A673 (cell line): ENCODE measurements at regions not wholly inside any gene's neighbourhood (a gene's known extent, or its start where the extent isn't known, plus 50 kb on each side); places are given as distances from the start of the nearest gene placed in this dataset.

Experiments
- BruUV-seq: library from RNA; stranded (reverse); fragments of 400-500 nt; replicated peaks from 2 replicates; lab custom pipeline; 2021; lab: Mats Ljungman, UMichigan
- CTCF ChIA-PET: fragments of 300-600 bp; sonication (Branson Sonifier 250); formaldehyde crosslinking; loops from one replicate; lab custom pipeline; 2022; ENCODE audit warnings: antibody characterized with exemption; lab: Charles Lee
- POLR2A ChIA-PET: fragments of 300-600 bp; sonication (Branson Sonifier 250); formaldehyde crosslinking; loops from one replicate; lab custom pipeline; 2022; ENCODE audit warnings: antibody characterized with exemption; ENCODE audit not compliant: low non-redundant PET; lab: Charles Lee
- DNase-seq: peaks from one replicate; pipeline ENCODE4 v3.0.0-alpha.2; 2015; ENCODE audit warnings: low spot score
- H3K27ac ChIP-seq: fragments of 200-600 bp; sonication (generic); 2 replicates; pipeline ENCODE4 v1.5.1; 2016; ENCODE audit warnings: mixed run types, low read depth, mild to moderate bottlenecking, mixed read lengths, antibody characterized with exemption, low read length; ENCODE audit not compliant: poor library complexity, severe bottlenecking
- H3K27me3 ChIP-seq: fragments of 200-600 bp; sonication (generic); replicated peaks from 2 replicates; pipeline ENCODE4 v1.6.1; 2017; ENCODE audit warnings: mixed run types, low read depth, mild to moderate bottlenecking, mixed read lengths, antibody characterized with exemption, low read length; ENCODE audit not compliant: insufficient read depth, poor library complexity
- H3K36me3 ChIP-seq: fragments of 200-600 bp; sonication (generic); 2 replicates; pipeline ENCODE4 v1.6.1; 2016; ENCODE audit warnings: mixed run types, mild to moderate bottlenecking, mixed read lengths, antibody characterized with exemption, low read length; ENCODE audit not compliant: insufficient read depth, poor library complexity, severe bottlenecking
- H3K4me1 ChIP-seq: fragments of 200-600 bp; sonication (generic); 2 replicates; pipeline ENCODE4 v1.6.1; 2017; ENCODE audit warnings: mixed run types, mild to moderate bottlenecking, mixed read lengths, antibody characterized with exemption, low read length; ENCODE audit not compliant: insufficient read depth, poor library complexity, severe bottlenecking
- H3K4me3 ChIP-seq: fragments of 200-600 bp; sonication (generic); 2 replicates; pipeline ENCODE4 v1.5.1; 2016; ENCODE audit warnings: low read depth, mixed run types, mild to moderate bottlenecking, mixed read lengths, low read length; ENCODE audit not compliant: poor library complexity, severe bottlenecking
- H3K9me3 ChIP-seq: fragments of 200-600 bp; sonication (generic); 2 replicates; pipeline ENCODE4 v1.6.1; 2016; ENCODE audit warnings: mixed run types, low read depth, mild to moderate bottlenecking, mixed read lengths, antibody characterized with exemption, low read length; ENCODE audit not compliant: poor library complexity, severe bottlenecking
- CTCF ChIP-seq: fragments of 300-800, 200-600 bp; sonication (generic); conservative IDR thresholded peaks from 2 replicates; pipeline ENCODE4 v1.5.1; 2017; ENCODE audit warnings: low read depth, mild to moderate bottlenecking, antibody characterized with exemption, low read length, moderate library complexity, mixed read lengths
- EZH2 ChIP-seq: fragments of 200-600 bp; sonication (generic); IDR thresholded peaks from 2 replicates; pipeline ENCODE4 v1.6.1; 2017; ENCODE audit warnings: borderline replicate concordance, low read depth, mild to moderate bottlenecking, mixed read lengths, antibody characterized with exemption, low read length; ENCODE audit not compliant: poor library complexity, severe bottlenecking
- intact Hi-C: fragments of 100-400 bp; cut with micrococcal nuclease; formaldehyde crosslinking; loops from one replicate; pipeline ENCODE4 v1.10.0; 2022; ENCODE audit not compliant: unreplicated experiment

- intact Hi-C loops = no loop called here
- Histone ChIP-seq H3K9me3 (no peaks in the 10 kb centered on the region), H3K4me3 (no peak overlapping the region), H3K27me3 (no peaks in the 10 kb centered on the region), H3K27ac (no peak overlapping the region), H3K4me1 (no peaks in the 10 kb centered on the region), H3K36me3 (no peaks in the 10 kb centered on the region)
- TF ChIP-seq CTCF (no peak), EZH2 (no peak)
- no peak for DNase-seq
- ChIA-PET POLR2A (no interaction called here), CTCF (no interaction called here)
- no TSS peak for BruUV-seq
These were observed 330.5 kb upstream of the TMEM132C start for GRCh38 chr12:127936463-127936862.

GRCh38 chr12:127941332-127941731, 325.6 kb upstream of the TMEM132C start:
- ChIA-PET CTCF (no interaction called here), POLR2A (no interaction called here)
- no peaks in the 10 kb centered on the region for H3K27me3 ChIP-seq
- intact Hi-C loops = no loop called here
- no peaks in the 10 kb centered on the region for H3K9me3 ChIP-seq
- TF ChIP-seq EZH2 = no peak
- TF ChIP-seq CTCF = no peak
- no peaks in the 10 kb centered on the region for H3K36me3 ChIP-seq
- H3K4me1 ChIP-seq = no peaks in the 10 kb centered on the region
- no peak overlapping the region for H3K4me3 ChIP-seq
- no TSS peak for BruUV-seq
- H3K27ac ChIP-seq = no peak overlapping the region
- DNase-seq = no peak

GRCh38 chr12:127942981-127943380, 324.0 kb upstream of the TMEM132C start:
- no TSS peak for BruUV-seq
- intact Hi-C loops = no loop called here
- ChIA-PET CTCF (no interaction called here), POLR2A (no interaction called here)
- no peak overlapping the region for H3K4me3 ChIP-seq
- no peak for TF ChIP-seq CTCF
- no peak for TF ChIP-seq EZH2
- H3K4me1 ChIP-seq = no peaks in the 10 kb centered on the region
- H3K27ac ChIP-seq = no peak overlapping the region
- DNase-seq = no peak
- H3K9me3 ChIP-seq = no peaks in the 10 kb centered on the region
- no peaks in the 10 kb centered on the region for H3K36me3 ChIP-seq
- H3K27me3 ChIP-seq = no peaks in the 10 kb centered on the region
